ENCODE measurements at regions not wholly inside any gene's neighbourhood (a gene's known extent, or its start where the extent isn't known, plus 50 kb on each side); places are given as distances from the start of the nearest gene placed in this dataset.

- no peak for ATAC-seq
- WGBS, 2 donors = 42 to 43% methylated on average over 2 of the region's 2 CpGs
- no peaks in the 10 kb centered on the region for H3K9me3 ChIP-seq
These were observed 528.1 kb upstream of the MCTP2 start for GRCh38 chr15:93703092-93703739.

GRCh38 chr15:93700051-93700450 is 531.3 kb upstream of the MCTP2 start:
- no peaks in the 10 kb centered on the region for H3K27me3 ChIP-seq
- no peaks in the 10 kb centered on the region for H3K4me1 ChIP-seq
- H3K9me3 ChIP-seq = no peaks in the 10 kb centered on the region
- 60 to 81% methylated on average over 1 of the region's 1 CpG for WGBS, 2 donors
- TF ChIP-seq POLR2A (IDR thresholded peaks at IDR 0.05) (no peak), CTCF (IDR thresholded peaks at IDR 0.05) (no peak)
- ATAC-seq (no peak), DNase-seq (no peak)
- H3K27ac ChIP-seq = no peak overlapping the region
- H3K4me3 ChIP-seq = no peak overlapping the region
- H3K36me3 ChIP-seq (replicated peaks in 1 of 2; ENCODE audit: insufficient read depth in 1 of 2, low read depth in 2 of 2) = no peaks in the 10 kb centered on the region
- intact Hi-C loops (cut with DNase I) = no loop called here

More at GRCh38 chr15:93703092-93703739, 528.1 kb upstream of the MCTP2 start:
- Histone ChIP-seq H3K27me3 (no peaks in the 10 kb centered on the region), H3K36me3 (replicated peaks in 1 of 2; ENCODE audit: insufficient read depth in 1 of 2, low read depth in 2 of 2) (no peaks in the 10 kb centered on the region), H3K4me3 (no peak overlapping the region), H3K27ac (no peak overlapping the region), H3K4me1 (no peaks in the 10 kb centered on the region)
- intact Hi-C loops (cut with DNase I) = no loop called here
- DNase-seq = no peak
- TF ChIP-seq POLR2A (IDR thresholded peaks at IDR 0.05) = no peak
- TF ChIP-seq CTCF (IDR thresholded peaks at IDR 0.05) = no peak

GRCh38 chr15:93694033-93694432 is 537.3 kb upstream of the MCTP2 start:
- no peak overlapping the region for H3K27ac ChIP-seq
- intact Hi-C loops (cut with DNase I) = no loop called here
- H3K36me3 ChIP-seq (replicated peaks in 1 of 2; ENCODE audit: insufficient read depth in 1 of 2, low read depth in 2 of 2) = no peaks in the 10 kb centered on the region
- TF ChIP-seq POLR2A (IDR thresholded peaks at IDR 0.05) (no peak), CTCF (IDR thresholded peaks at IDR 0.05) (no peak)
- H3K4me1 ChIP-seq = no peaks in the 10 kb centered on the region
- no peak overlapping the region for H3K4me3 ChIP-seq
- H3K9me3 ChIP-seq = no peaks in the 10 kb centered on the region
- 20 to 70% methylated on average over 2 of the region's 2 CpGs for WGBS, 2 donors
- H3K27me3 ChIP-seq = no peaks in the 10 kb centered on the region
- ATAC-seq (no peak), DNase-seq (no peak)

- H3K27ac ChIP-seq = no peak overlapping the region
- TF ChIP-seq CTCF (IDR thresholded peaks at IDR 0.05) (no peak), POLR2A (IDR thresholded peaks at IDR 0.05) (no peak)
- H3K9me3 ChIP-seq = peaks cover 0 to 15% (median 0%) of the 10 kb centered on the region in 3 donors
- ATAC-seq = no peak
- intact Hi-C loops (cut with DNase I) = no loop called here
- H3K36me3 ChIP-seq (replicated peaks in 1 of 2; ENCODE audit: insufficient read depth in 1 of 2, low read depth in 2 of 2) = no peaks in the 10 kb centered on the region
- H3K4me1 ChIP-seq = no peaks in the 10 kb centered on the region
- no peak for DNase-seq
- no peak overlapping the region for H3K4me3 ChIP-seq
- H3K27me3 ChIP-seq = no peaks in the 10 kb centered on the region
- WGBS, 2 donors = 71 to 82% methylated on average over 1 of the region's 1 CpG
These were observed 547.7 kb upstream of the MCTP2 start for GRCh38 chr15:93683651-93684050.

GRCh38 chr15:93671387-93671943 is 559.9 kb upstream of the MCTP2 start:
- no peak for DNase-seq
- WGBS, 2 donors = 63 to 70% methylated on average over 12 of the region's 12 CpGs

More at GRCh38 chr15:93671387-93671943, 559.9 kb upstream of the MCTP2 start:
- intact Hi-C loops (cut with DNase I) = no loop called here
- Histone ChIP-seq H3K4me3 (no peak overlapping the region), H3K36me3 (replicated peaks in 1 of 2; ENCODE audit: insufficient read depth in 1 of 2, low read depth in 2 of 2) (no peaks in the 10 kb centered on the region), H3K9me3 (no peaks in the 10 kb centered on the region), H3K4me1 (no peaks in the 10 kb centered on the region), H3K27ac (no peak overlapping the region), H3K27me3 (no peaks in the 10 kb centered on the region)
- no peak for ATAC-seq
- no peak for TF ChIP-seq POLR2A (IDR thresholded peaks at IDR 0.05)
- no peak for TF ChIP-seq CTCF (IDR thresholded peaks at IDR 0.05)
